DND-41 (cell line): ENCODE measurements at regions not wholly inside any gene's neighbourhood (a gene's known extent, or its start where the extent isn't known, plus 50 kb on each side); places are given as distances from the start of the nearest gene placed in this dataset.

Experiments used
- CTCF ChIP-seq: IDR thresholded peaks from 2 replicates; pipeline ENCODE4 v1.5.1; 2012; ENCODE audit warnings: borderline replicate concordance, low read length, moderate library complexity, mild to moderate bottlenecking; ENCODE audit not compliant: poor library complexity, severe bottlenecking; ENCODE audit errors: extremely low read depth
- EZH2 ChIP-seq: IDR thresholded peaks from 3 replicates; pipeline ENCODE4 v1.6.1; 2012; ENCODE audit warnings: borderline replicate concordance, low read depth, mild to moderate bottlenecking, moderate library complexity, low read length, inconsistent platforms; ENCODE audit not compliant: severe bottlenecking

GRCh38 chr14:105918496-105919262, 392.3 kb downstream of the TMEM121 start:
- TF ChIP-seq CTCF, result no peak
- no peak for TF ChIP-seq EZH2
